CD4-positive, CD25-positive, alpha-beta regulatory T cell (primary cell): ENCODE measurements at regions not wholly inside any gene's neighbourhood (a gene's known extent, or its start where the extent isn't known, plus 50 kb on each side); places are given as distances from the start of the nearest gene placed in this dataset.

Experiments used
- ATAC-seq, 2 donors: fragments of 150-1000 bp; cut with Tn5 transposase; one replicate each; pipeline ENCODE4 v1.10.0; 2021; ENCODE audit warnings: low read depth in 2 of 2, moderate number of reproducible peaks in 2 of 2, moderate library complexity in 1 of 2
- DNase-seq, 3 donors: peaks; one replicate each; pipeline versions ENCODE4 v3.0.0 to v3.0.0-alpha.2; 2012 to 2022; ENCODE audit warnings: mixed read lengths in 1 of 3
- H3K27ac ChIP-seq: one replicate; pipeline ENCODE4 v1.7.0; 2013; ENCODE audit warnings: mild to moderate bottlenecking, low read length; ENCODE audit not compliant: insufficient read depth, poor library complexity, severe bottlenecking
- H3K27me3 ChIP-seq: one replicate; pipeline ENCODE4 v1.7.0; 2013; ENCODE audit warnings: low read length; ENCODE audit not compliant: control insufficient read depth, insufficient read depth
- H3K36me3 ChIP-seq: one replicate; pipeline ENCODE4 v1.7.0; 2013; ENCODE audit warnings: mild to moderate bottlenecking, low read length, moderate library complexity; ENCODE audit not compliant: control insufficient read depth, insufficient read depth
- H3K4me1 ChIP-seq: 2 replicates; pipeline ENCODE4 v1.7.0; 2013; ENCODE audit warnings: mild to moderate bottlenecking, low read length; ENCODE audit not compliant: insufficient read depth, control insufficient read depth, poor library complexity, severe bottlenecking
- H3K4me3 ChIP-seq: one replicate; pipeline ENCODE4 v1.7.0; 2013; ENCODE audit warnings: low read depth, mild to moderate bottlenecking, low read length, moderate library complexity
- H3K9me3 ChIP-seq, 2 experiments: 1 replicate in 1 of 2; 2 replicates in 1 of 2; pipeline ENCODE4 v1.7.0; 2013; ENCODE audit warnings: low read length in 2 of 2, mild to moderate bottlenecking in 1 of 2, moderate library complexity in 1 of 2; ENCODE audit not compliant: control insufficient read depth in 2 of 2
- H3K27ac Mint-ChIP-seq, 3 donors: one replicate each; pipeline ENCODE4 v1.8.0; 2020 to 2022; ENCODE audit warnings: mild to moderate bottlenecking in 3 of 3, mixed read lengths in 3 of 3, moderate library complexity in 2 of 3
- H3K27me3 Mint-ChIP-seq: one replicate; pipeline ENCODE4 v1.8.0; 2022; ENCODE audit warnings: mild to moderate bottlenecking, mixed read lengths
- H3K36me3 Mint-ChIP-seq: one replicate; pipeline ENCODE4 v1.8.0; 2020; ENCODE audit warnings: mixed read lengths
- H3K4me1 Mint-ChIP-seq, 4 donors: one replicate each; pipeline ENCODE4 v1.8.0; 2020 to 2022; ENCODE audit warnings: mixed read lengths in 4 of 4, mild to moderate bottlenecking in 1 of 4
- H3K4me3 Mint-ChIP-seq, 4 donors: one replicate each; pipeline ENCODE4 v1.8.0; 2020 to 2022; ENCODE audit warnings: mild to moderate bottlenecking in 4 of 4, mixed read lengths in 4 of 4, moderate library complexity in 3 of 4
- H3K9me3 Mint-ChIP-seq, 7 donors: one replicate each; pipeline ENCODE4 v1.8.0; 2020 to 2022; ENCODE audit warnings: mixed read lengths in 7 of 7, mild to moderate bottlenecking in 3 of 7, moderate library complexity in 2 of 7

DNA sequence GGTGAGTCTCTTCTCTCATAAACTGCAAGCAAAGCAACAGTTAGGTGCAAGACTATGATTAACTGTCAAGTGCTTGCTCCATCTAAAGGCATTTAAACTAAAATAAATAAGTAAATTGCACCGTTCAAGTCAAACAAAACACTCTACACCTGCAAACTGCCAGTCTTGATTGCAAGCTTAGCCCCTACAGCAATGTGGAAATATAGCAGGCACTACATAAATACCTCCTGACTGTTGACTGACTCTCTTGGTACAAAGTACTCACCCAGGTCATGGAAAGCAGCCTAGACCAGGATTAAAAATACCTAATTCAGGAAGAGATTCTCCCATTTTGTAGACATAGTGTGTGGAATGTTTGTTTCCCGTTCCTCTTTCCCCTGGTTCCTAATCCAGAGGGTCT, 176.6 kb upstream of the KLHL29 start:
- Histone ChIP-seq H3K27ac (no peak overlapping the region), H3K27me3 (no peaks in the 10 kb centered on the region), H3K9me3 (no peaks in the 10 kb centered on the region), H3K36me3 (no peaks in the 10 kb centered on the region), H3K4me1 (no peaks in the 10 kb centered on the region), H3K4me3 (no peak overlapping the region)
- H3K4me3 Mint-ChIP-seq: no peak overlapping the region
- H3K27me3 Mint-ChIP-seq: no peaks in the 10 kb centered on the region
- DNase-seq: no peak
- H3K36me3 Mint-ChIP-seq: no peaks in the 10 kb centered on the region
- no peak overlapping the region for H3K27ac Mint-ChIP-seq
- ATAC-seq: no peak
- H3K4me1 Mint-ChIP-seq: no peaks in the 10 kb centered on the region
- peaks cover 0 to 8% (median 3%) of the 10 kb centered on the region in 7 donors for H3K9me3 Mint-ChIP-seq

DNA sequence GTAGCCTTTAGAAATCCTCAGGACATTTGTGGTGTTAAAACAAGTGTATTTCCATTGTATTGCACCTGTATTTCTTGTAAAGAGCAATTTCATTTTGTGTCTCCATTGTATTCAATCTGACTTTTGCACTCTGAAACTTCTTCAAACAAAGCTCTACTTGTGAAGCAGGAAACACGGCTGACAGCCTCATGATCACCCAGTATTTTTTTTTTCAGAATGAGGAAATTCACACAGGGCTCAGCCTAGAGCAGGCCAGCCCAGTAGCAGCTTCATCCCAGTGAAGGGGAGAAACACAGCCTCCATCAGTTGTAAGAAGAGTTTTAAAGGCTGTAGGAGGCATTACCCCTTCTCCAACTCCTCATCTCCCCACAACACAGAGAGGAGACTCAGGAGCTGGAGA, 175.9 kb upstream of the KLHL29 start:
- H3K27me3 ChIP-seq: no peaks in the 10 kb centered on the region
- no peaks in the 10 kb centered on the region for H3K4me1 Mint-ChIP-seq
- H3K9me3 Mint-ChIP-seq: peaks cover 0 to 4% (median 0%) of the 10 kb centered on the region in 7 donors
- no peak overlapping the region for H3K4me3 ChIP-seq
- no peaks in the 10 kb centered on the region for H3K27me3 Mint-ChIP-seq
- no peaks in the 10 kb centered on the region for H3K4me1 ChIP-seq
- DNase-seq: no peak
- H3K36me3 ChIP-seq: no peaks in the 10 kb centered on the region
- H3K4me3 Mint-ChIP-seq: no peak overlapping the region
- H3K27ac ChIP-seq: no peak overlapping the region
- H3K36me3 Mint-ChIP-seq: no peaks in the 10 kb centered on the region
- no peak overlapping the region for H3K27ac Mint-ChIP-seq
- no peaks in the 10 kb centered on the region for H3K9me3 ChIP-seq
- no peak for ATAC-seq

DNA sequence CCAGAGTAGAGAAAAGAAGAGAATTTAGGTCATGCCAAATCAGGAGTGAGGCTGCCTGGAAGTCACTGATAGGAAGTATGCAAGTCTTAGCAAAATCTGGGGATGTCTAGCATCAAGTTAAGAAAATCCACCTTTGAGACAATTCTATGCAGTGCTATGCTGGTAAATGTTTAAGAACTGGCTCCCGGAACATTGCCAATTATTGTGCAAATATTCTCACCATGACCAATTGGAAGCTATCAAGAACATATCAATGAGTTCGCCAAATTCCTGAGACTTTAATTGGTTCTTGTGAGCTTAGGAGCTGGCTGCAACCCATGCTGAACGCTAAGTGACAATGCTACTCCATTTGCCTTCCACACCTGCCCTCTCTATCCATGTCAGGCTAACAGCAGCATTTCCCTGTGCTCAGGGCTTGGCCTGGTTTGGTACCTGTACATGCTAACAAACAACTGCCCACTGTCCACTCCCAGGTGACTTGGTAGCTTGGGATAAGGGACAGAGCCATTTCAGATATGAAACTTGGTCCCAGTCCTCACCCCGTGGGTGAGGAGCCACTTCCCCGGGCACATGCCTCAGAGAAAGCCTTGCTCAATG, 172.9 kb upstream of the KLHL29 start:
- no peaks in the 10 kb centered on the region for H3K27me3 ChIP-seq
- H3K4me1 ChIP-seq: no peaks in the 10 kb centered on the region
- Mint-ChIP-seq H3K27me3 (no peaks in the 10 kb centered on the region), H3K4me3 (no peak overlapping the region), H3K36me3 (no peaks in the 10 kb centered on the region), H3K4me1 (no peaks in the 10 kb centered on the region), H3K9me3 (peaks cover 0 to 9% (median 0%) of the 10 kb centered on the region in 7 donors), H3K27ac (no peak overlapping the region)
- DNase-seq (no peak), ATAC-seq (no peak)
- H3K27ac ChIP-seq: no peak overlapping the region
- H3K4me3 ChIP-seq: no peak overlapping the region
- H3K36me3 ChIP-seq: no peaks in the 10 kb centered on the region
- H3K9me3 ChIP-seq: no peaks in the 10 kb centered on the region

DNA sequence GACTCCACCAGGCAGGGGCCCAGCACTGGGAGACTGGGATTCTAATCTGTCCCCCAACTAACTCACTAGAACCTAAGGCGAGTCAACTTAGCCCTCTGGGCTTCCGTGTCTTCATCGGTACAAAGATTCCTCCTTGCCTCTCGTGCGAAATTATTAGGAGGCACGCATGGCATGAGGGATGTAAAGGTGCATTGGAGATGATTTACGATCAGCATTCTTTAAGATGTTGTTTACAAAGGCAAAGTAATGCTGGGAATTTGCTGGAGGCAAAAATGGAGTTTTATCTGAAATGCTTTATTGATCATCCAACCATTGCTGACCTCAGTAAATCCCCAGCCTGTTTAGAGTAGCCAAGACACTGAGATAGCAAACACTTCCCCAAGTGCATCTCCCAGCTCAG, 171.8 kb upstream of the KLHL29 start:
- Histone ChIP-seq H3K9me3 (no peaks in the 10 kb centered on the region), H3K36me3 (no peaks in the 10 kb centered on the region), H3K27me3 (no peaks in the 10 kb centered on the region), H3K4me3 (no peak overlapping the region), H3K27ac (no peak overlapping the region), H3K4me1 (no peaks in the 10 kb centered on the region)
- DNase-seq (no peak), ATAC-seq (no peak)
- Mint-ChIP-seq H3K4me3 (no peak overlapping the region), H3K36me3 (no peaks in the 10 kb centered on the region), H3K9me3 (peaks cover 0 to 6% (median 0%) of the 10 kb centered on the region in 7 donors), H3K27ac (no peak overlapping the region), H3K27me3 (no peaks in the 10 kb centered on the region), H3K4me1 (no peaks in the 10 kb centered on the region)

DNA sequence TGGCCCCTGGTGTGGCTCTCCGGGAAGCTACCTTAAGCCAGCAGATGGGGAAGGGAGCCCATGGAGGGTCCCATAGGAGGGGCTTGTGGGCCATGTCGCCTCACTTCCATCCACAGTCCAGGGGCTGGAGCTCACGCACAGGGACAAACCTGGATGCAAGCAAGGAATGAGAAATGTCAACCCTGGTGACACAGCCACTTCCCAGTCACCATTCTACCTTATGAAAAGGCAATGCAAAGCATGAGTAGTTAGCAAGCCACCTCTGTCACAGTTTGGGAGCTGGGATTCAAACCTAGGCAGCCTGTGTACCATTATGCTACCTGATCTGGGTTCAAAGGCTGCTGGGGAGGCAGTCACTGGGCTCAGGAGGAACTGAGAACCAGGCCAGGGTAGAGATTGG, 170.0 kb upstream of the KLHL29 start:
- Mint-ChIP-seq H3K27me3 (no peaks in the 10 kb centered on the region), H3K4me3 (no peak overlapping the region), H3K9me3 (peaks cover 0 to 5% (median 0%) of the 10 kb centered on the region in 7 donors), H3K27ac (no peak overlapping the region), H3K36me3 (no peaks in the 10 kb centered on the region), H3K4me1 (no peaks in the 10 kb centered on the region)
- no peaks in the 10 kb centered on the region for H3K27me3 ChIP-seq
- DNase-seq (no peak), ATAC-seq (no peak)
- no peak overlapping the region for H3K4me3 ChIP-seq
- H3K27ac ChIP-seq: no peak overlapping the region
- H3K9me3 ChIP-seq: no peaks in the 10 kb centered on the region
- H3K36me3 ChIP-seq: no peaks in the 10 kb centered on the region
- no peaks in the 10 kb centered on the region for H3K4me1 ChIP-seq

DNA sequence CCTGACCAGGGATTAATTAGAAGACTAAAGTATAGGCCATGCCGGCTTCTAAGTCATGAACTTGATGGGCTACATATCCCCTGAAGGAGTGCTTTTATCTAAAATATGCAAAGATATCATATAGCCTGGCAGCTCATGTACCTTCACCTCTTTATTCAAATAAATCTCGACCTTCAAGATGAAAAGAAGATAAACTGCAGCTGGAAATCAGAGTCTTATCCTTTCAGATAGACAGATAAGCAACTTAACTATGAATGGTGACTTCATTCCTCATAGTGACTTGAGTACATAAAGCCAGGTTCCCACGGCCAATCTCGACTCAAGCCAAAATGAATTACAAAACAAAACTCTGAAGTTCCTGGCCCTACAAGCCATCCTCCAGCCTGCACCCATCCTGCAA, 165.3 kb upstream of the KLHL29 start:
- Mint-ChIP-seq H3K4me3 (no peak overlapping the region), H3K9me3 (peaks cover 0 to 5% (median 0%) of the 10 kb centered on the region in 7 donors), H3K36me3 (no peaks in the 10 kb centered on the region), H3K27ac (no peak overlapping the region), H3K27me3 (no peaks in the 10 kb centered on the region), H3K4me1 (no peaks in the 10 kb centered on the region)
- H3K9me3 ChIP-seq: no peaks in the 10 kb centered on the region
- H3K4me1 ChIP-seq: no peaks in the 10 kb centered on the region
- no peaks in the 10 kb centered on the region for H3K36me3 ChIP-seq
- no peak overlapping the region for H3K27ac ChIP-seq
- ATAC-seq (no peak), DNase-seq (no peak)
- no peaks in the 10 kb centered on the region for H3K27me3 ChIP-seq
- no peak overlapping the region for H3K4me3 ChIP-seq

DNA sequence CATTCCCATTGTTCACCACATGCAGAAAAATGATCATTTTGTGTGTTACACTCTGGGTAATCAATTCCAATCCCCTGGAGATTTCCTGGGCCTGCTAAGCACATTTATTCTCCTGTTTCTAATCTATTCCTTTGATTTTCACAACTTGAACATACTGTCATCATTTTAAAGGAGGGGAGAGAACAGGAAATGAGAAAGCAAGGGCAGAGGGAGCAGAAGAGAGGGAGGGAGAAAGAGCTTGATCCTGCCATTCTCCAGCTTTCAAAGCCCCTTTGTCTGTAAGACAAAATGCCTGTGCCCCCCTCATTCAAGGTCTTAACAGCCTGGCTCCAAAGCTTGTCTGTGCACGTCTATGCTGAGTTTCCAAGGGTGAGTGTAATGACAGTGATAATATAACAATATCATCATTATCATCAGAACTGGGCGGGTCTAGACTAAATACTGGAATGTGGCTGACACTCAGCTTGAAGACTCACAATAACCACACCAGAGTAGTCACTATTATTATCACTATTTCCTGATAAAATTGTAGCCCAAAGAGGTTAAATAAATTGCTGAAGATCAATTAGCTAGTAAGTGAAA, 164.4 kb upstream of the KLHL29 start:
- Mint-ChIP-seq H3K4me3 (no peak overlapping the region), H3K4me1 (no peaks in the 10 kb centered on the region), H3K27ac (no peak overlapping the region), H3K36me3 (no peaks in the 10 kb centered on the region), H3K27me3 (no peaks in the 10 kb centered on the region), H3K9me3 (peaks cover 0 to 2% (median 0%) of the 10 kb centered on the region in 7 donors)
- ATAC-seq: no peak
- no peaks in the 10 kb centered on the region for H3K9me3 ChIP-seq
- no peaks in the 10 kb centered on the region for H3K27me3 ChIP-seq
- H3K4me1 ChIP-seq: no peaks in the 10 kb centered on the region
- H3K4me3 ChIP-seq: no peak overlapping the region
- no peak for DNase-seq
- H3K36me3 ChIP-seq: no peaks in the 10 kb centered on the region
- H3K27ac ChIP-seq: no peak overlapping the region

DNA sequence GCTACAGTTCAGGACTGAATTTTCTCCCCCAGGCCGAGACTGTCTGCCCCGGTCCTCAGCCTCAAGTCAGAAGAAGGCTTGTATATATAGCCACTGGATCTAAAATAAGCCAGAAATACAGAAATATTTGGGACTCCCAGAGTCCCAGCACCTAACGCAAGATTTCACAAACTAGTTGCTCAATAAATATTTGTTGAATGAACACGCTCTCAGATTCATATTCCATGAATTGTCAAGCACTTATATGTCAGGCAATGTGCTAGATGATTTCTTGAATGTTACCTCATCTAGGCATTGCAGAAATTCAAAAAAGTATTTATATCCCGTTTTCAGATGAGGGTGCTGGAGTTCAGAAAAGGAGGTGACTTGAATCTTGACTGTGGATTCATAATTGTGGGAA, 163.7 kb upstream of the KLHL29 start:
- Mint-ChIP-seq H3K9me3 (no peaks in the 10 kb centered on the region), H3K4me3 (no peak overlapping the region), H3K36me3 (no peaks in the 10 kb centered on the region), H3K27me3 (no peaks in the 10 kb centered on the region), H3K4me1 (no peaks in the 10 kb centered on the region), H3K27ac (no peak overlapping the region)
- H3K9me3 ChIP-seq: no peaks in the 10 kb centered on the region
- ATAC-seq: no peak
- no peak for DNase-seq
- no peak overlapping the region for H3K4me3 ChIP-seq
- H3K36me3 ChIP-seq: no peaks in the 10 kb centered on the region
- H3K27ac ChIP-seq: no peak overlapping the region
- H3K4me1 ChIP-seq: no peaks in the 10 kb centered on the region
- no peaks in the 10 kb centered on the region for H3K27me3 ChIP-seq
